GM18909 (cell line): ENCODE measurements at regions not wholly inside any gene's neighbourhood (a gene's known extent, or its start where the extent isn't known, plus 50 kb on each side); places are given as distances from the start of the nearest gene placed in this dataset.

Experiments
- ATAC-seq: cut with Tn5 transposase; IDR thresholded peaks from one replicate; pipeline ENCODE4 v1.9.1; 2021; ENCODE audit warnings: mild to moderate bottlenecking; ENCODE audit not compliant: unreplicated experiment, poor library complexity

- ATAC-seq = no peak
Measured at GRCh38 chr4:125849869-125850268, 535.1 kb downstream of the FAT4 start.

GRCh38 chr4:125891597-125892258 lies 577.0 kb downstream of the FAT4 start:
- no peak for ATAC-seq

GRCh38 chr4:125904802-125905201 lies 590.0 kb downstream of the FAT4 start:
- no peak for ATAC-seq

- ATAC-seq = no peak
Measured at GRCh38 chr4:125911058-125911457, 596.3 kb downstream of the FAT4 start.

- no peak for ATAC-seq
Measured at GRCh38 chr4:125911481-125911880, 596.7 kb downstream of the FAT4 start.

GRCh38 chr4:125917559-125917958 lies 602.8 kb downstream of the FAT4 start:
- no peak for ATAC-seq

- no peak for ATAC-seq
Measured at GRCh38 chr4:125928652-125929051, 613.9 kb downstream of the FAT4 start.

- ATAC-seq = no peak
Measured at GRCh38 chr4:125938541-125938940, 623.8 kb downstream of the FAT4 start.

- ATAC-seq = no peak
Measured at GRCh38 chr4:125940426-125940825, 625.7 kb downstream of the FAT4 start.

- ATAC-seq = no peak
Measured at GRCh38 chr4:125944966-125945365, 630.2 kb downstream of the FAT4 start.

GRCh38 chr4:125948021-125948420 lies 633.3 kb downstream of the FAT4 start:
- no peak for ATAC-seq

GRCh38 chr4:125951261-125951887 lies 636.6 kb downstream of the FAT4 start:
- ATAC-seq = no peak

GRCh38 chr4:125952631-125953030 lies 637.9 kb downstream of the FAT4 start:
- ATAC-seq = no peak

- ATAC-seq = no peak
Measured at GRCh38 chr4:125956276-125956675, 641.5 kb downstream of the FAT4 start.

GRCh38 chr4:125958519-125958918 lies 643.8 kb downstream of the FAT4 start:
- no peak for ATAC-seq

- no peak for ATAC-seq
Measured at GRCh38 chr4:125961626-125962025, 646.9 kb downstream of the FAT4 start.

GRCh38 chr4:125975861-125976397 lies 661.2 kb downstream of the FAT4 start:
- ATAC-seq = no peak

GRCh38 chr4:125979950-125980349 lies 665.2 kb downstream of the FAT4 start:
- no peak for ATAC-seq

GRCh38 chr4:125983168-125983567 lies 668.4 kb downstream of the FAT4 start:
- no peak for ATAC-seq

GRCh38 chr4:125985856-125986255 lies 671.1 kb downstream of the FAT4 start:
- no peak for ATAC-seq

GRCh38 chr4:125986307-125986706 lies 671.6 kb downstream of the FAT4 start:
- no peak for ATAC-seq

- ATAC-seq = no peak
Measured at GRCh38 chr4:125988464-125988863, 673.7 kb downstream of the FAT4 start.
